H9 (cell line): ENCODE measurements at regions not wholly inside any gene's neighbourhood (a gene's known extent, or its start where the extent isn't known, plus 50 kb on each side); places are given as distances from the start of the nearest gene placed in this dataset.

Experiments
- DNase-seq: peaks from one replicate; pipeline ENCODE4 v3.0.0-alpha.2; 2017
- H2AFZ ChIP-seq: one replicate; pipeline ENCODE4 v1.6.1; 2013; ENCODE audit warnings: mild to moderate bottlenecking, low read length, control low read depth, moderate library complexity
- H2AK5ac ChIP-seq: 2 replicates; pipeline ENCODE4 v1.6.1; 2013; ENCODE audit warnings: low read length, control low read depth, mixed read lengths; ENCODE audit not compliant: insufficient read length
- H2BK120ac ChIP-seq: one replicate; pipeline ENCODE4 v1.6.1; 2013; ENCODE audit warnings: low read depth, mild to moderate bottlenecking, low read length, control low read depth, inconsistent platforms; ENCODE audit not compliant: poor library complexity, severe bottlenecking
- H2BK12ac ChIP-seq: 2 replicates; pipeline ENCODE4 v1.6.1; 2013; ENCODE audit warnings: low read length, control low read depth, mixed read lengths, low read depth; ENCODE audit not compliant: insufficient read length
- H2BK15ac ChIP-seq: 2 replicates; pipeline ENCODE4 v1.6.1; 2013; ENCODE audit warnings: low read depth, low read length, control low read depth
- H2BK20ac ChIP-seq: one replicate; pipeline ENCODE4 v1.6.1; 2013; ENCODE audit warnings: low read depth, mild to moderate bottlenecking, low read length, control low read depth, inconsistent platforms; ENCODE audit not compliant: poor library complexity, severe bottlenecking
- H2BK5ac ChIP-seq: 2 replicates; pipeline ENCODE4 v1.6.1; 2013; ENCODE audit warnings: low read length, control low read depth, mixed read lengths; ENCODE audit not compliant: insufficient read length
- H3K14ac ChIP-seq: 2 replicates; pipeline ENCODE4 v1.6.1; 2013; ENCODE audit warnings: low read length, control low read depth; ENCODE audit not compliant: insufficient read depth
- H3K18ac ChIP-seq: 2 replicates; pipeline ENCODE4 v1.6.1; 2013; ENCODE audit warnings: low read depth, mild to moderate bottlenecking, mixed read lengths, low read length, control low read depth; ENCODE audit not compliant: insufficient read length
- H3K23ac ChIP-seq: 2 replicates; pipeline ENCODE4 v1.6.1; 2013; ENCODE audit warnings: low read length, control low read depth, mixed read lengths, low read depth; ENCODE audit not compliant: insufficient read length
- H3K23me2 ChIP-seq: 2 replicates; pipeline ENCODE4 v1.6.1; 2013; ENCODE audit warnings: low read depth, mild to moderate bottlenecking, mixed read lengths, low read length, control low read depth; ENCODE audit not compliant: insufficient read length, poor library complexity, severe bottlenecking
- H3K27ac ChIP-seq: 2 replicates; pipeline ENCODE4 v1.5.1; 2013; ENCODE audit warnings: low read length, control low read depth, mixed read lengths, low read depth; ENCODE audit not compliant: insufficient read length
- H3K27me3 ChIP-seq: 2 replicates; pipeline ENCODE4 v1.6.1; 2013; ENCODE audit warnings: low read length, control low read depth, inconsistent platforms; ENCODE audit not compliant: insufficient read depth
- H3K4ac ChIP-seq: 2 replicates; pipeline ENCODE4 v1.6.1; 2013; ENCODE audit warnings: low read depth, mild to moderate bottlenecking, control low read depth, inconsistent platforms, low read length, moderate library complexity
- H3K4me1 ChIP-seq: 2 replicates; pipeline ENCODE4 v1.6.1; 2013; ENCODE audit warnings: low read length, control low read depth, inconsistent platforms; ENCODE audit not compliant: insufficient read depth
- H3K4me2 ChIP-seq: 2 replicates; pipeline ENCODE4 v1.6.1; 2013; ENCODE audit warnings: low read length, control low read depth, mixed read lengths; ENCODE audit not compliant: insufficient read length, insufficient read depth
- H3K56ac ChIP-seq: 2 replicates; pipeline ENCODE4 v1.6.1; 2013; ENCODE audit warnings: low read depth, mild to moderate bottlenecking, mixed read lengths, low read length, control low read depth; ENCODE audit not compliant: insufficient read length
- H3K79me1 ChIP-seq: 2 replicates; pipeline ENCODE4 v1.6.1; 2013; ENCODE audit warnings: low read depth, mild to moderate bottlenecking, moderate library complexity, low read length, control low read depth, inconsistent platforms; ENCODE audit not compliant: insufficient read depth, poor library complexity, severe bottlenecking
- H3K79me2 ChIP-seq: 2 replicates; pipeline ENCODE4 v1.6.1; 2013; ENCODE audit warnings: low read length, control low read depth, inconsistent platforms; ENCODE audit not compliant: insufficient read depth
- H3K9ac ChIP-seq: 2 replicates; pipeline ENCODE4 v1.6.1; 2013; ENCODE audit warnings: low read length, control low read depth, mixed read lengths; ENCODE audit not compliant: insufficient read length; ENCODE audit errors: extremely low read depth
- H3K9me3 ChIP-seq: one replicate; pipeline ENCODE4 v1.6.1; 2013; ENCODE audit warnings: low read depth, low read length, inconsistent platforms; ENCODE audit not compliant: control insufficient read depth
- H3T11ph ChIP-seq: one replicate; pipeline ENCODE4 v1.6.1; 2013; ENCODE audit warnings: mild to moderate bottlenecking, low read length, control low read depth, inconsistent platforms
- H4K20me1 ChIP-seq: one replicate; pipeline ENCODE4 v1.6.1; 2013; ENCODE audit not compliant: control insufficient read depth, insufficient read length, insufficient read depth
- H4K5ac ChIP-seq: 2 replicates; pipeline ENCODE4 v1.6.1; 2013; ENCODE audit warnings: low read depth, mild to moderate bottlenecking, mixed read lengths, low read length, control low read depth; ENCODE audit not compliant: insufficient read length
- H4K8ac ChIP-seq: replicated peaks from 2 replicates; pipeline ENCODE4 v1.6.1; 2013; ENCODE audit warnings: low read length, control low read depth, mixed read lengths, low read depth; ENCODE audit not compliant: insufficient read length
- H4K91ac ChIP-seq: 2 replicates; pipeline ENCODE4 v1.6.1; 2013; ENCODE audit warnings: low read depth, mild to moderate bottlenecking, moderate library complexity, mixed read lengths, low read length, control low read depth; ENCODE audit not compliant: insufficient read length
- H3K27ac Mint-ChIP-seq, 3 experiments: 2 replicates in 2 of 3; 3 replicates in 1 of 3; pipeline ENCODE4 v1.8.0; 2020 to 2021; ENCODE audit warnings: mixed read lengths in 3 of 3, mild to moderate bottlenecking in 1 of 3, moderate library complexity in 1 of 3
- H3K27me3 Mint-ChIP-seq: 2 replicates; pipeline ENCODE4 v1.8.0; 2021; ENCODE audit warnings: low read depth, mild to moderate bottlenecking, moderate library complexity, mixed read lengths
- H3K36me3 Mint-ChIP-seq, 3 experiments: 2 replicates in 2 of 3; 3 replicates in 1 of 3; pipeline ENCODE4 v1.8.0; 2020 to 2021; ENCODE audit warnings: low read depth in 3 of 3, mixed read lengths in 3 of 3; ENCODE audit not compliant: insufficient read depth in 1 of 3
- H3K4me1 Mint-ChIP-seq, 2 experiments: 2 replicates each; pipeline ENCODE4 v1.8.0; 2020; ENCODE audit warnings: mixed read lengths in 2 of 2
- H3K4me3 Mint-ChIP-seq, 2 experiments: 2 replicates in 1 of 2; 3 replicates in 1 of 2; pipeline ENCODE4 v1.8.0; 2020 to 2021; ENCODE audit warnings: mild to moderate bottlenecking in 2 of 2, mixed read lengths in 2 of 2, moderate library complexity in 1 of 2
- H3K9me3 Mint-ChIP-seq, 2 experiments: 2 replicates in 1 of 2; 3 replicates in 1 of 2; pipeline ENCODE4 v1.8.0; 2020; ENCODE audit warnings: mild to moderate bottlenecking in 2 of 2, mixed read lengths in 2 of 2, moderate library complexity in 1 of 2
- WGBS: extraction: QIAGEN DNeasy Blood & Tissue Kit; methylation state at CpG from one replicate; pipeline ENCODE4 v1.1.7; 2013; ENCODE audit warnings: missing lambda C conversion rate, low lambda C conversion rate, mixed read lengths; ENCODE audit not compliant: insufficient read length; ENCODE audit errors: extremely low coverage; 5-methylcytosine and 5-hydroxymethylcytosine counted together
- TF ChIP-seq, protein P1 (sequence below): fragments of 200-600 bp; sonication (generic); conservative IDR thresholded peaks from 3 replicates; pipeline ENCODE4 v1.8.0; 2021; ENCODE audit warnings: antibody characterized with exemption, mild to moderate bottlenecking

DNA sequence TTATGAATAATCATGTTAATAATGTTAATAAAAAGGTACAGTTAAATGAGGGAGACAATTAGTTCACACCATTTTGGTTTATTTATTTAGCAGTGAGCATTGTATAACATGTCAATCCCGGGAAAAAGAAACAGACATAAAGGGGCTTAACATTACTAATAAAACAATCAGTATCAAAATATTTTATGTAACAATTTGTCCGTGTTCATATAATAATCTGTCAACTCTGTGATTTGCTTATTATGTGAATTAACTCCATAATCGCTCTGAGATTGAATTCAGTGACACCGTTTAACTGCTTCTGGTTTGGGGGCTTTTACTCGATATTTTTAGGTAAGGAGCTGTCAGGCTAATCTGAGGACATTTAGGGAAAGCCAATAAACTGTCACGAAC, 95.8 kb upstream of the HMGA2 start:
- Histone ChIP-seq H3K79me2 (no peaks in the 10 kb centered on the region), H3K4me2 (peak overlapping the region; percentile 62), H4K5ac (no peak overlapping the region), H3K9ac (peak overlapping the region; percentile 28), H3K14ac (no peak overlapping the region), H3T11ph (no peak overlapping the region), H3K4ac (no peak overlapping the region), H3K56ac (no peak overlapping the region), H2BK20ac (no peak overlapping the region), H2BK5ac (no peak overlapping the region), H3K18ac (no peak overlapping the region), H2BK120ac (no peak overlapping the region), H2BK12ac (no peak overlapping the region), H3K4me1 (no peaks in the 10 kb centered on the region; the same call in 1 of the 2 replicates), H3K79me1 (no peaks in the 10 kb centered on the region), H3K23ac (no peak overlapping the region), H4K20me1 (no peaks in the 10 kb centered on the region), H2BK15ac (no peak overlapping the region), H4K91ac (no peak overlapping the region), H2AK5ac (no peak overlapping the region), H3K27me3 (peaks cover 4% of the 10 kb centered on the region; the same call in 1 of the 2 replicates), H3K9me3 (no peaks in the 10 kb centered on the region), H3K23me2 (peaks cover 11% of the 10 kb centered on the region), H4K8ac (no peak overlapping the region), H2AFZ (no peak overlapping the region), H3K27ac (no peak overlapping the region)
- Mint-ChIP-seq H3K9me3 (no peaks in the 10 kb centered on the region), H3K27me3 (peaks cover 46% of the 10 kb centered on the region), H3K27ac (no peak overlapping the region), H3K4me1 (peaks cover 12 to 15% of the 10 kb centered on the region in 2 experiments), H3K36me3 (no peaks in the 10 kb centered on the region), H3K4me3 (peak overlapping the region; percentile 74 to 89)
- no CpG with 5 or more reads among the region's 6 CpGs for WGBS
- TF ChIP-seq, protein P1, sequence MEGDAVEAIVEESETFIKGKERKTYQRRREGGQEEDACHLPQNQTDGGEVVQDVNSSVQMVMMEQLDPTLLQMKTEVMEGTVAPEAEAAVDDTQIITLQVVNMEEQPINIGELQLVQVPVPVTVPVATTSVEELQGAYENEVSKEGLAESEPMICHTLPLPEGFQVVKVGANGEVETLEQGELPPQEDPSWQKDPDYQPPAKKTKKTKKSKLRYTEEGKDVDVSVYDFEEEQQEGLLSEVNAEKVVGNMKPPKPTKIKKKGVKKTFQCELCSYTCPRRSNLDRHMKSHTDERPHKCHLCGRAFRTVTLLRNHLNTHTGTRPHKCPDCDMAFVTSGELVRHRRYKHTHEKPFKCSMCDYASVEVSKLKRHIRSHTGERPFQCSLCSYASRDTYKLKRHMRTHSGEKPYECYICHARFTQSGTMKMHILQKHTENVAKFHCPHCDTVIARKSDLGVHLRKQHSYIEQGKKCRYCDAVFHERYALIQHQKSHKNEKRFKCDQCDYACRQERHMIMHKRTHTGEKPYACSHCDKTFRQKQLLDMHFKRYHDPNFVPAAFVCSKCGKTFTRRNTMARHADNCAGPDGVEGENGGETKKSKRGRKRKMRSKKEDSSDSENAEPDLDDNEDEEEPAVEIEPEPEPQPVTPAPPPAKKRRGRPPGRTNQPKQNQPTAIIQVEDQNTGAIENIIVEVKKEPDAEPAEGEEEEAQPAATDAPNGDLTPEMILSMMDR: no peak
- no peak for DNase-seq
